Lower lobe of right lung (tissue), 2 donors: ENCODE measurements at regions not wholly inside any gene's neighbourhood (a gene's known extent, or its start where the extent isn't known, plus 50 kb on each side); places are given as distances from the start of the nearest gene placed in this dataset.

ENCODE experiments used
- ATAC-seq, 2 donors: fragments of 200-7000 bp; cut with Tn5 transposase; one replicate each; pipeline ENCODE4 v1.9.1; 2020 to 2022; ENCODE audit warnings: mild to moderate bottlenecking in 2 of 2, moderate library complexity in 2 of 2
- DNase-seq: peaks from one replicate; pipeline ENCODE4 v3.0.0-alpha.2; 2020
- H3K27ac ChIP-seq: fragments of 200-600 bp; one replicate; pipeline ENCODE4 v1.8.0; 2022
- H3K27me3 ChIP-seq: fragments of 200-600 bp; one replicate; pipeline ENCODE4 v1.8.0; 2022; ENCODE audit warnings: low read depth
- H3K36me3 ChIP-seq: fragments of 200-600 bp; one replicate; pipeline ENCODE4 v1.8.0; 2022; ENCODE audit warnings: mild to moderate bottlenecking
- H3K4me1 ChIP-seq: fragments of 200-600 bp; one replicate; pipeline ENCODE4 v1.8.0; 2022
- H3K4me3 ChIP-seq: fragments of 200-600 bp; one replicate; pipeline ENCODE4 v1.8.0; 2022; ENCODE audit warnings: mild to moderate bottlenecking
- H3K9me3 ChIP-seq: fragments of 200-600 bp; one replicate; pipeline ENCODE4 v1.8.0; 2022
- intact Hi-C: fragments of 100-400 bp; cut with DNase I; formaldehyde crosslinking; loops from one replicate; pipeline ENCODE4 v1.11.0; 2022
- TF ChIP-seq, protein P1 (sequence below): fragments of 200-600 bp; IDR thresholded peaks from one replicate; pipeline ENCODE4 v1.8.0; 2022; ENCODE audit warnings: antibody characterized with exemption, mild to moderate bottlenecking
- donor health status: DM: no; HTN: yes; CAD: no; lungs with severe emphysema.

DNA sequence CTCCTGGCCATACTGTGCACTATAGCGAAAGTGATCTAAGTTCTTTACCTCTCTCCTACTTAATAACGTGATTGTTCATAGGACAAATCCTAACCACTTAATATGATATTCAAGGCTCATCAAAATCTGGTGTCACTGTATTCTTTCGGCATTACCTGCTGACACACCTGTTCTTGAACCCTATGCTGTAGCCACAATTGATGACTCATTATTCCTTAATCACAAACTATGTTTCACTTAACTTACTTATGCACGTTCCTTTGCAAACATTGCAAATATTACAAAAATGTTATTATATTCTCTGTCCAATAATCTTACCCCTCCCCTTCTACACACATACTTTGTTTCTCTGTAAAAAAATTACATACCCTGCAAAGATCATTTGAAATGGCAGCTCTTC, 158.1 kb upstream of the ADRA1B start:
- ATAC-seq, result no peak
- DNase-seq, result no peak
- TF ChIP-seq, protein P1, sequence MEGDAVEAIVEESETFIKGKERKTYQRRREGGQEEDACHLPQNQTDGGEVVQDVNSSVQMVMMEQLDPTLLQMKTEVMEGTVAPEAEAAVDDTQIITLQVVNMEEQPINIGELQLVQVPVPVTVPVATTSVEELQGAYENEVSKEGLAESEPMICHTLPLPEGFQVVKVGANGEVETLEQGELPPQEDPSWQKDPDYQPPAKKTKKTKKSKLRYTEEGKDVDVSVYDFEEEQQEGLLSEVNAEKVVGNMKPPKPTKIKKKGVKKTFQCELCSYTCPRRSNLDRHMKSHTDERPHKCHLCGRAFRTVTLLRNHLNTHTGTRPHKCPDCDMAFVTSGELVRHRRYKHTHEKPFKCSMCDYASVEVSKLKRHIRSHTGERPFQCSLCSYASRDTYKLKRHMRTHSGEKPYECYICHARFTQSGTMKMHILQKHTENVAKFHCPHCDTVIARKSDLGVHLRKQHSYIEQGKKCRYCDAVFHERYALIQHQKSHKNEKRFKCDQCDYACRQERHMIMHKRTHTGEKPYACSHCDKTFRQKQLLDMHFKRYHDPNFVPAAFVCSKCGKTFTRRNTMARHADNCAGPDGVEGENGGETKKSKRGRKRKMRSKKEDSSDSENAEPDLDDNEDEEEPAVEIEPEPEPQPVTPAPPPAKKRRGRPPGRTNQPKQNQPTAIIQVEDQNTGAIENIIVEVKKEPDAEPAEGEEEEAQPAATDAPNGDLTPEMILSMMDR, result no peak
- Histone ChIP-seq H3K27ac (no peak overlapping the region), H3K9me3 (no peaks in the 10 kb centered on the region), H3K4me3 (no peak overlapping the region), H3K27me3 (no peaks in the 10 kb centered on the region), H3K36me3 (no peaks in the 10 kb centered on the region), H3K4me1 (no peaks in the 10 kb centered on the region)
- intact Hi-C loops, result no loop called here

DNA sequence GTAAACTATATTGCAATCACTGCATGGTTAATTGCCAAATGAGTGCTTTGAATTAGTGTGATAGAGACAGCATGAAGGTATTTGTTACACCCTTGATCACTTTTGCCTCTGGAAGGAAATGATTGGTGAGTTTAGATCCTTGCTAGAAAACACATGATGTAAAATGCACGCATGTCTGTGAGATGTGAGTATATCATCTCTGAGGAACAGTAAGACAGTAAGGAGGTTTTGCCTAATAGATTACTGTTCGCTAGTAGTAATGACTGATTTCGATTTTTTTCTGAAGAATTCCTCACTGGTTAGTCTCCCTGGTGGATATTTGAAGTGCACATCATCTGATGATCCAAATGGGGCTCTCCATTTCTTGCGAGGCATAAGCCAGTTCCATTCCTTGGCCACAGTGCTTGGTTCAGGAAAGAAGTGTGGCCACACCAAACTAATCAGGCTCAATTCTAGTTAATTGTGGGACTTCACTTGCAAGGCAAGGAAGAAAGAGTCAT, 156.4 kb upstream of the ADRA1B start:
- H3K4me1 ChIP-seq, result peaks cover 8% of the 10 kb centered on the region
- ATAC-seq (no peak), DNase-seq (no peak)
- H3K36me3 ChIP-seq, result no peaks in the 10 kb centered on the region
- no peak overlapping the region for H3K27ac ChIP-seq
- H3K9me3 ChIP-seq, result no peaks in the 10 kb centered on the region
- intact Hi-C loops, result no loop called here
- no peaks in the 10 kb centered on the region for H3K27me3 ChIP-seq
- H3K4me3 ChIP-seq, result no peak overlapping the region
- TF ChIP-seq, protein P1, result no peak

GRCh38 chr5:159762921-159763320, 153.4 kb upstream of the ADRA1B start:
- Histone ChIP-seq H3K9me3 (no peaks in the 10 kb centered on the region), H3K27me3 (no peaks in the 10 kb centered on the region), H3K4me3 (no peak overlapping the region), H3K27ac (no peak overlapping the region), H3K4me1 (peaks cover 8% of the 10 kb centered on the region), H3K36me3 (no peaks in the 10 kb centered on the region)
- no peak for DNase-seq
- TF ChIP-seq, protein P1, result no peak
- intact Hi-C loops, result no loop called here
- ATAC-seq, result no peak

- intact Hi-C loops, result no loop called here
- Histone ChIP-seq H3K9me3 (no peaks in the 10 kb centered on the region), H3K36me3 (no peaks in the 10 kb centered on the region), H3K27ac (no peak overlapping the region), H3K4me3 (no peak overlapping the region), H3K27me3 (no peaks in the 10 kb centered on the region), H3K4me1 (peaks cover 8% of the 10 kb centered on the region)
- DNase-seq, result no peak
- no peak for ATAC-seq
- TF ChIP-seq, protein P1, result no peak
These were observed 152.7 kb upstream of the ADRA1B start for GRCh38 chr5:159763562-159763961.

- Histone ChIP-seq H3K4me1 (peaks cover 8% of the 10 kb centered on the region), H3K4me3 (no peak overlapping the region), H3K36me3 (no peaks in the 10 kb centered on the region), H3K27ac (no peak overlapping the region), H3K9me3 (no peaks in the 10 kb centered on the region), H3K27me3 (no peaks in the 10 kb centered on the region)
- peak in 1 of 2 donors; percentile 44 for ATAC-seq
- intact Hi-C loops, result no loop called here
- TF ChIP-seq, protein P1, result no peak
- no peak for DNase-seq
These were observed 151.8 kb upstream of the ADRA1B start for GRCh38 chr5:159764283-159765134.
